ENCODE measurements at regions not wholly inside any gene's neighbourhood (a gene's known extent, or its start where the extent isn't known, plus 50 kb on each side); places are given as distances from the start of the nearest gene placed in this dataset.

DNA sequence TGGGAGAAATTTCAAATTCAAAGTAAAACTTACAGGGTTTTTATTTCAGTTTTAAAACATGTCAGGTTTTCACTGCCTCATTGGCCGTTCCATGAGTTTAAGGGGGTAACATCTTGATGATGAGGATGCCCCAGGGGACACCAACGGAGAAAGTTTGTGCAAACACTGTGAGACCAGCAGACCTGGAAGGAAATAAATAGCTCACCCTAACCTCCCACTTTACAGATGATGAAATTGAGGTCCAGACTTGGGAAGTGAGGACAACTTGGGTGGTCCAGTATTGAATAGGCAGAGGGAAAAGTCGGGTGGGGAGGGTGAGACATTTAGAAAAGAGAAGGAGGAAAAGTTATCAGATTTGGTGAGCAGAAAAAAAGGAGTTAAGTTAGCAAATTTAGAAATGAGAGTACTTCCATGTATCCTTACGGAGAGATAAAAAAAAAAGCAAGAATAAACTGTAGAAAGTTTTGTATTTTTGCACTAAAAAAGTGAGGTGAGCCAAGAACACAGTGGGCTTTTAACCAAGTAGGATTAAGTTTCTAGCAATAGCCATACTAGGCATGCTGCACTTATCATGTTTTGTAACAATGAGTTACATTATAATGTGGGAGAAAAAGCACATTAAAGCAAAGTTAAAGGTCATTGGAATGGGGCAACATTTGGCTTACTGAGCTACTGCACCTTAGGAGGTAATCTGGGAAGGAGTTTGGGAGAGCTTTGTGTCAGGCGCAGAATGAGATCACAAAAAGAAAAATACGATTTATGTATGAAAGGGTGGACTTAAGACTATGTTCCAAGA lies 125.1 kb downstream of the GAS1 start:
- TF ChIP-seq, protein P1, sequence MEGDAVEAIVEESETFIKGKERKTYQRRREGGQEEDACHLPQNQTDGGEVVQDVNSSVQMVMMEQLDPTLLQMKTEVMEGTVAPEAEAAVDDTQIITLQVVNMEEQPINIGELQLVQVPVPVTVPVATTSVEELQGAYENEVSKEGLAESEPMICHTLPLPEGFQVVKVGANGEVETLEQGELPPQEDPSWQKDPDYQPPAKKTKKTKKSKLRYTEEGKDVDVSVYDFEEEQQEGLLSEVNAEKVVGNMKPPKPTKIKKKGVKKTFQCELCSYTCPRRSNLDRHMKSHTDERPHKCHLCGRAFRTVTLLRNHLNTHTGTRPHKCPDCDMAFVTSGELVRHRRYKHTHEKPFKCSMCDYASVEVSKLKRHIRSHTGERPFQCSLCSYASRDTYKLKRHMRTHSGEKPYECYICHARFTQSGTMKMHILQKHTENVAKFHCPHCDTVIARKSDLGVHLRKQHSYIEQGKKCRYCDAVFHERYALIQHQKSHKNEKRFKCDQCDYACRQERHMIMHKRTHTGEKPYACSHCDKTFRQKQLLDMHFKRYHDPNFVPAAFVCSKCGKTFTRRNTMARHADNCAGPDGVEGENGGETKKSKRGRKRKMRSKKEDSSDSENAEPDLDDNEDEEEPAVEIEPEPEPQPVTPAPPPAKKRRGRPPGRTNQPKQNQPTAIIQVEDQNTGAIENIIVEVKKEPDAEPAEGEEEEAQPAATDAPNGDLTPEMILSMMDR (conservative IDR thresholded peaks at IDR 0.05; ENCODE audit: low read depth, low read length) = no peak
- TF ChIP-seq EZH2phosphoT487 (IDR thresholded peaks at IDR 0.05; ENCODE audit: borderline replicate concordance, low read length) (no peak), EZH2 (IDR thresholded peaks at IDR 0.05; ENCODE audit: low read length, unreplicated experiment) (no peak)

All from PC-3 (cell line).